Neural crest cell (in vitro differentiated cells): ENCODE measurements at regions not wholly inside any gene's neighbourhood (a gene's known extent, or its start where the extent isn't known, plus 50 kb on each side); places are given as distances from the start of the nearest gene placed in this dataset.

Experiments
- DNase-seq: peaks from one replicate; pipeline ENCODE4 v3.0.0; 2021; ENCODE audit warnings: low read depth, mixed read lengths, low spot score
- H3K27ac Mint-ChIP-seq: one replicate; pipeline ENCODE4 v1.8.0; 2021; ENCODE audit warnings: mild to moderate bottlenecking, mixed read lengths; ENCODE audit not compliant: unreplicated experiment
- H3K27me3 Mint-ChIP-seq: 2 replicates; pipeline ENCODE4 v1.8.0; 2021; ENCODE audit warnings: low read depth, mild to moderate bottlenecking, mixed read lengths
- H3K36me3 Mint-ChIP-seq: 2 replicates; pipeline ENCODE4 v1.8.0; 2021; ENCODE audit warnings: low read depth, mild to moderate bottlenecking, mixed read lengths
- H3K4me1 Mint-ChIP-seq: 2 replicates; pipeline ENCODE4 v1.8.0; 2021; ENCODE audit warnings: mixed read lengths
- H3K4me3 Mint-ChIP-seq: one replicate; pipeline ENCODE4 v1.8.0; 2021; ENCODE audit warnings: mild to moderate bottlenecking, mixed read lengths
- H3K9me3 Mint-ChIP-seq: 2 replicates; pipeline ENCODE4 v1.8.0; 2021; ENCODE audit warnings: mixed read lengths
- CTCF ChIP-seq: fragments of 200-600 bp; sonication (generic); conservative IDR thresholded peaks from 2 replicates; pipeline ENCODE4 v1.5.0; 2021; ENCODE audit warnings: antibody characterized with exemption, mild to moderate bottlenecking

- Mint-ChIP-seq H3K27ac (no peak overlapping the region), H3K4me3 (no peak overlapping the region), H3K27me3 (no peaks in the 10 kb centered on the region), H3K4me1 (no peaks in the 10 kb centered on the region), H3K9me3 (peaks cover 12% of the 10 kb centered on the region), H3K36me3 (peaks cover 21% of the 10 kb centered on the region)
- no peak for DNase-seq
- no peak for TF ChIP-seq CTCF
Observed at GRCh38 chr2:7765236-7765635, 848.0 kb downstream of the RNF144A start.

GRCh38 chr2:7766088-7766722 lies 849.0 kb downstream of the RNF144A start:
- peaks cover 12% of the 10 kb centered on the region for H3K9me3 Mint-ChIP-seq
- H3K36me3 Mint-ChIP-seq, result peaks cover 21% of the 10 kb centered on the region
- H3K27me3 Mint-ChIP-seq, result no peaks in the 10 kb centered on the region
- TF ChIP-seq CTCF, result no peak
- no peak overlapping the region for H3K4me3 Mint-ChIP-seq
- H3K4me1 Mint-ChIP-seq, result no peaks in the 10 kb centered on the region
- H3K27ac Mint-ChIP-seq, result no peak overlapping the region
- DNase-seq, result no peak

GRCh38 chr2:7766978-7767565 lies 849.9 kb downstream of the RNF144A start:
- Mint-ChIP-seq H3K9me3 (peaks cover 12% of the 10 kb centered on the region), H3K4me3 (no peak overlapping the region), H3K4me1 (no peaks in the 10 kb centered on the region), H3K27ac (peak overlapping the region; percentile 88), H3K36me3 (peaks cover 21% of the 10 kb centered on the region), H3K27me3 (no peaks in the 10 kb centered on the region)
- no peak for TF ChIP-seq CTCF
- DNase-seq, result no peak

- TF ChIP-seq CTCF, result no peak
- DNase-seq, result no peak
- Mint-ChIP-seq H3K4me3 (no peak overlapping the region), H3K27ac (no peak overlapping the region), H3K36me3 (peaks cover 16% of the 10 kb centered on the region), H3K4me1 (no peaks in the 10 kb centered on the region), H3K9me3 (peaks cover 6% of the 10 kb centered on the region), H3K27me3 (no peaks in the 10 kb centered on the region)
Observed at GRCh38 chr2:7767902-7768301, 850.7 kb downstream of the RNF144A start.

GRCh38 chr2:7771781-7772180 lies 854.6 kb downstream of the RNF144A start:
- peaks cover 5% of the 10 kb centered on the region for H3K4me1 Mint-ChIP-seq
- H3K27ac Mint-ChIP-seq, result peak overlapping the region; percentile 4
- H3K9me3 Mint-ChIP-seq, result no peaks in the 10 kb centered on the region
- TF ChIP-seq CTCF, result no peak
- DNase-seq, result no peak
- no peaks in the 10 kb centered on the region for H3K36me3 Mint-ChIP-seq
- H3K27me3 Mint-ChIP-seq, result no peaks in the 10 kb centered on the region
- H3K4me3 Mint-ChIP-seq, result no peak overlapping the region
